Glomerular visceral epithelial cell (primary cell): ENCODE measurements at regions not wholly inside any gene's neighbourhood (a gene's known extent, or its start where the extent isn't known, plus 50 kb on each side); places are given as distances from the start of the nearest gene placed in this dataset.
"Not testable (repeated sequence)": the region's sequence is repeated elsewhere in the genome, so short reads cannot be mapped to it uniquely, and the experiment has no call there.

Source experiments
- DNase-seq: peaks from one replicate; pipeline ENCODE4 v3.0.0-alpha.2; 2016; ENCODE audit errors: extremely low spot score

- DNase-seq, result no peak
These were observed 1381.5 kb downstream of the SLITRK5 start for GRCh38 chr13:89052699-89053098.

DNA sequence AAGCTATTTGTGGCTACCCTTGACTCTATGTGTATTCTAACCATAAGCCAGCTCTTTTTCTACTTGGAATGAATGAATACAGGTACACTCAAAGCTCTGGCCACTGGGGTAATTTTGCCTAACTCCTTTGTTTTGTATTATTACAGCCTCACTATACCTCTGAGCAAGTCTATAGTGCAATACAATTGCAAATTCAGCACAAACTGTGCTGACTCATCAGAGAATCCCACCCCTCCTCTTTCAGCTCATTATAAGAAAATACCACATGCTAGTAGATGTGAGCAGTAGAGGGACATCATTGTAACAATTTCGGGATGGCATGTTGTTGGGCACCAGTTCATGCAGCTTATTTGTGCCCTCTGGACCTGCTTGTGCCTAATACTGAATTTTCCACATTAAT is 1382.2 kb downstream of the SLITRK5 start:
- DNase-seq, result no peak

DNA sequence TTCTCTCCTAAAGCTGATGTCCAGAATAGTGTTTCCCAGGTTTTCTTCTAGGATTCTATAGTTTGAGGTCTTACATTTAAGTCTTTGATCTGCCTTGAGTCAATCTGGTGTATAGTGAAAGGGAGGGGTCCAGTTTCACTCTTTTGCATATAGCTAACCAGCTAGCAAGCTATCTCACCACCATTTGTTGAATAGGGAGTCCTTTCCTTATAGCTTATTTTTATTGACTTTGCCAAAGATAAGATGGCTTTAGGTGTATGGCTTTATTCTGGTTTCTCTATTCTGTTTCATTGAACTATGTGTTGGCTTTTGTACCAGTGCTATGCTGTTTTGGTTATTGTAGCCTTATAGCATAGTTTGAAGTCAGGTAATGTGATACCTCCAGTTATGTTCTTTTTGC is 1386.1 kb downstream of the SLITRK5 start:
- no peak for DNase-seq

GRCh38 chr13:89057862-89058261 is 1386.7 kb downstream of the SLITRK5 start:
- DNase-seq, result no peak

- DNase-seq, result no peak
These were observed 1390.7 kb downstream of the SLITRK5 start for GRCh38 chr13:89061821-89062220.

GRCh38 chr13:89066868-89067466 is 1395.8 kb downstream of the SLITRK5 start:
- peak; percentile 57 for DNase-seq

DNA sequence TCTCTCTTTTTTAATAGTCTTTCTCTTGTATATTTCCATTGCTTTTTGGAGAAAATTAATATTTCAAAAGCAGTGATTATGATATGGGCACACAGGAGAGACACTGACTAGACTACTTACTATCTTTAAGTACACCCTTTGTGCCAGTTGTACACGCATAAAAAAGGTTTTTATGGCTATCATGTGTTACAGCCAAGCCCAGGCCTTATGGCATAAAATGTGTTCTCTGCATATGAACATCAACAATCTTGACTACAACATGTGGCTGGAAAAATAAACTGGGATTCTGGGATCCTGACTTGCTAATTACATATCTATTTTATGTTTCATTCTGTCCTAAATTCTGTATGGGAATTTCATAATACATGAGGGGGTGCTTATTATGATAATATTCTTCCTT is 1401.8 kb downstream of the SLITRK5 start:
- DNase-seq, result no peak

DNA sequence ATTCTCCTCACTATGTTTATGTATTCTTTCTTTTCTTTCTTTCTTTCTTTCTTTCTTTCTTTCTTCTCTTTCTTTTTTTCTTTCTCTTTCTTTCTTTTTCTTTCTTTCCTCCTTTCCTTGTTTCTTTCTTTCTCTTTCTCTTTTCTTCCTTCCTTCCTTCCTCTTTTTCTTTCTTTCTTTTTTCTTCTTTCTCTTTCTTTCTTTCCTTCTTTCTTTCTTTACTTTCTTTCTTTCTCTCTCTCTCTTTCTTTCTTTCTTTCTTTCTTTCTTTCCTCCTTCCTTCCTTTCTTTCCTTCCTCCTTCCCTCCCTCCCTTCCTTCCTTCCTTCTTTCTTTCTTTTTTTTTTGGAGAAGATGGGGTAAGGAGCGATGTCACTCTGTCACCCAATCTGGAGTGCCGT is 1405.5 kb downstream of the SLITRK5 start:
- DNase-seq, result no peak

- DNase-seq, result no peak
These were observed 1411.5 kb downstream of the SLITRK5 start for GRCh38 chr13:89082623-89083022.

DNA sequence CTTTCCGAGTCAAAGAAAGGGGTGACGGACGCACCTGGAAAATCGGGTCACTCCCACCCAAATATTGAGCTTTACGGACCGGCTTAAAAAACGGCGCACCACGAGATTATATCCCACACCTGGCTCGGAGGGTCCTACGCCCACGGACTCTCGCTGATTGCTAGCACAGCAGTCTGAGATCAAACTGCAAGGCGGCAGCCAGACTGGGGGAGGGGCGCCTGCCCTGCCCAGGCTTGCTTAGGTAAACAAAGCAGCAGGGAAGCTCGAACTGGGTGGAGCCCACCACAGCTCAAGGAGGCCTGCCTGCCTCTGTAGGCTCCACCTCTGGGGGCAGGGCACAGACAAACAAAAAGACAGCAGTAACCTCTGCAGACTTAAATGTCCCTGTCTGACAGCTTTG is 1416.9 kb downstream of the SLITRK5 start:
- not testable (repeated sequence) for DNase-seq

DNA sequence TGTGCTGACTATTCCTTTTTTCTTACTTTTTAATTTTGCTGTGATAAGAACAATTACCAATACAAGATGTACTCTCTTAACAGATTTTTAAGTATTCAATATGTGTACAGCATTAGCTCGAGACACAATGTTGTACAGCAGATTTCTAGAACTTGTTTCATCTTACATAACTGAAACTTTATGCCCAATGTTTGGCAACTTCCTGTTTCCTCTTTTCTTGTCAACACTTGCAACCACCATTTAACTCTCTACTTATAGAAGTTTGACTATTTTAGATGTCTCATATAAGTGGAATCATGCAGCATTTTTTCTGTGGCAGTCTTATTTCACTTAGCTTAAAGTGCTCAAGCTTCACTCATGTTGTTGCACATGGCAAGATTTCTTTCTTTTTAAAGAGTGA is 1426.8 kb downstream of the SLITRK5 start:
- DNase-seq, result no peak

GRCh38 chr13:89113744-89114143 is 1442.6 kb downstream of the SLITRK5 start:
- no peak for DNase-seq

DNA sequence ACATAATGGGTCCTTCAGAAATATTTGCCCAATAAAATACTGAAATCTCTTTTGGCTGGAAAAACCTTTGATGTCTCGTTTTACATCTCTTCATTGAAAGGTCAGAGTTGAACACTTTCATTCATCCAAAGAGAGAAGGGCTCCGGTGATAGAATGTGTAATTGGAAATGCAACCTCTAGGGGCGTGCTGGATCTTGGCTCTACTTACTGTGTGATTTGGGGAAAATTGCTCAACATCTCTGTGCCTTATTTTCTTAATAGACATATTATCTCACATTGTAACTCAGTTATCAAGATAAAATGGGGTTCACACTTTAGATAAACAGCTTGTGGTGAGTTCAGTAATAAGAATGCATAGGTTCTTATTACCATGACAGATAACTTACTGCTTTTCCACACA is 1444.1 kb downstream of the SLITRK5 start:
- no peak for DNase-seq

DNA sequence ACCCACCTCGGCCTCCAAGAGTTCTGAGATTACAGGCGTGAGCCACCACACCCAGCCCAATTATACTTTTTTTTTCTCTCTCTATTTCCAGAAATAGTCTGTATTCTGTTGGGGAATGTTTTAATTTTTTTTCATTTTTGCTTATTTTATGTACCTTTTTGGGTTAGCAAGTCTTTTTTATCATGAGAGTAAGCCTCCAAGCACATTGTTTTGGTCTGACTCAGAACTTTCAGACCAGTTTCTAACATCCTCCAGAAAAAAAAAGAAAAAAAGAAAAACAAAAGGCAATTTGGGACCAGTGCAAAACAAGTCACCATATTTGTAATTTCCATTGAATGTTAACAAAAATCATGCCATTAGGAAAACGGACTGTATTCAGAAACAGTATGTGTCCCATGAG is 1465.5 kb downstream of the SLITRK5 start:
- no peak for DNase-seq

GRCh38 chr13:89150362-89150761 is 1479.2 kb downstream of the SLITRK5 start:
- no peak for DNase-seq

GRCh38 chr13:89153941-89154340 is 1482.8 kb downstream of the SLITRK5 start:
- no peak for DNase-seq

GRCh38 chr13:89163096-89163495 is 1491.9 kb downstream of the SLITRK5 start:
- DNase-seq, result no peak

- no peak for DNase-seq
These were observed 1494.5 kb downstream of the SLITRK5 start for GRCh38 chr13:89165685-89166084.

- no peak for DNase-seq
These were observed 1498.8 kb downstream of the SLITRK5 start for GRCh38 chr13:89169951-89170350.

- DNase-seq, result no peak
These were observed 1509.9 kb downstream of the SLITRK5 start for GRCh38 chr13:89181041-89181440.

- no peak for DNase-seq
These were observed 1528.0 kb downstream of the SLITRK5 start for GRCh38 chr13:89199138-89199537.

GRCh38 chr13:89204435-89204834 is 1533.3 kb downstream of the SLITRK5 start:
- no peak for DNase-seq

GRCh38 chr13:89205856-89206520 is 1534.8 kb downstream of the SLITRK5 start:
- DNase-seq, result no peak

DNA sequence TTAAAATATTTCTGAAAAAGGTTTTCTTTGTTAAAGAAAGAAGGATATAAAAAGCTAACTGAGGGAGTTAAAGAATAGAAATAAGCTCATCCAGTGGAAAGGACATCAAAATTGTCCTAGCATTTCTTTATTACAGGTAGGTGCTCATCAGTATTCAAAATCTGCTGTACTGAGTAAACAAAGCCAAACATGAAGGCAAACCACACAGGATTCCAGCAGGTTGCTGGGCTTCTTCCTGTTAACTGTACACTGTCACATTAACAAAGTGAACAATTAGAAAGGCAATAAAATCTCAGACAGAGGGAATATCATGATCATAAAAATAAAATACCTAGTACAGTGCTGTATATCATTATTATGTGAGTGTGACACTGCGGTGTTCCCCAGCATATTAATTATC is 1541.0 kb downstream of the SLITRK5 start:
- no peak for DNase-seq
